ENCODE measurements at regions not wholly inside any gene's neighbourhood (a gene's known extent, or its start where the extent isn't known, plus 50 kb on each side); places are given as distances from the start of the nearest gene placed in this dataset.

GRCh38 chr1:59008599-59009347 lies 224.9 kb upstream of the JUN start:
- DNase-seq (no peak), ATAC-seq (no peak)
- H3K9me3 Mint-ChIP-seq = no peaks in the 10 kb centered on the region
- H3K4me3 Mint-ChIP-seq = peak overlapping the region in 1 of 10 donors; percentile 16
- no peaks in the 10 kb centered on the region for H3K36me3 Mint-ChIP-seq
- peak overlapping the region in 2 of 10 donors; percentile 54 to 78 for H3K27ac Mint-ChIP-seq
- POLR2A ChIA-PET = no interaction called here
- H3K27me3 Mint-ChIP-seq = peaks cover 0 to 2% (median 0%) of the 10 kb centered on the region in 5 donors
- H3K4me1 Mint-ChIP-seq = peaks cover 11 to 81% (median 28%) of the 10 kb centered on the region in 4 donors

DNA sequence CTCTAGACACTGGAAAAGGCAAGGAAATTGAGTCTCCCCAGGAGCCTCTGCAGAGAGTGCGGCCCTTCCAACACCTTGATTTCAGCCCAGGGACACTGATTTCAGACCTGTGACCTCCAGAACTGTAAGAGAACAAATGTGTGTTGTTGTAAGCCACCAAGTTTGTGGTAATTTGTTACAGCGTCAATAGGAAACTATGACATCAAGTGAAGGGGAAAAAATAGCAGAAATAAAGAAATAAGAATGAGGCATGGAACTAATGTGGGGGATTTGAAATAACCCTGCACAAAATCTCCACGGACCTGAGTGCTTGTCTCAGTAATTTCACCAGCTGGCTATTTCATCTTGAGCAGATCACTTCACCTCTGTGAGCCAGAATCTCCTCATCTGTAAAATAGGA lies 227.8 kb upstream of the JUN start:
- H3K36me3 Mint-ChIP-seq = no peaks in the 10 kb centered on the region
- ATAC-seq (no peak), DNase-seq (no peak)
- peaks cover 4 to 67% (median 11%) of the 10 kb centered on the region in 4 donors for H3K4me1 Mint-ChIP-seq
- POLR2A ChIA-PET = no interaction called here
- H3K27me3 Mint-ChIP-seq = peaks cover 0 to 2% (median 0%) of the 10 kb centered on the region in 5 donors
- H3K4me3 Mint-ChIP-seq = no peak overlapping the region
- no peaks in the 10 kb centered on the region for H3K9me3 Mint-ChIP-seq
- H3K27ac Mint-ChIP-seq = peak overlapping the region in 1 of 10 donors; percentile 27

DNA sequence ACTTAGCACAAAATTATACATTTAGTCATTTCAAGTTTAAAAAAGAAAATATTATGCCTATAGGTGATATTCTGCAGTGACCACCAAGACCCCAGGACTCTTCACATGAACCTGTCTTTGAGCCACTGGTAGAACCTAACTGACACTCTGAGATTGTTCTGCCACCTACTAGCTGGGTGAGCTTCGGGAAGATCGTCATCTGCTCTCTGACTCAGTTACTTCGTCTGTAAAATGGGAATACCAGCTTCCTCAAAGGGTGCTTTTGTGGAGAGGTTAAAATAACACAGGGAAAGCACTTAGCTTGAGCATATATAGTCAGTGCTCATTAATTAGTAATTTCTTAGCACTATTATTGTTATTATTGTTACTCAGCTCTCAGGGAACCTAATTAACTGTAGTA lies 228.5 kb upstream of the JUN start:
- no peaks in the 10 kb centered on the region for H3K36me3 Mint-ChIP-seq
- H3K27me3 Mint-ChIP-seq = peaks cover 0 to 2% (median 0%) of the 10 kb centered on the region in 5 donors
- DNase-seq = no peak
- POLR2A ChIA-PET = interaction anchor here (1.1 kb wide), 1 partner anchor 207 kb away, joined by 3 read pairs; no protein-coding TSS in a partner anchor
- no peak overlapping the region for H3K27ac Mint-ChIP-seq
- H3K4me3 Mint-ChIP-seq = no peak overlapping the region
- H3K4me1 Mint-ChIP-seq = peaks cover 1 to 60% (median 5%) of the 10 kb centered on the region in 4 donors
- ATAC-seq = no peak
- H3K9me3 Mint-ChIP-seq = no peaks in the 10 kb centered on the region

- Mint-ChIP-seq H3K9me3 (peaks cover 0 to 2% (median 0%) of the 10 kb centered on the region in 9 donors), H3K36me3 (peaks cover 0 to 2% (median 0%) of the 10 kb centered on the region in 3 donors), H3K4me1 (peaks cover 0 to 52% (median 5%) of the 10 kb centered on the region in 4 donors), H3K27ac (peak overlapping the region in 1 of 10 donors; percentile 41), H3K4me3 (no peak overlapping the region), H3K27me3 (peaks cover 0 to 2% (median 0%) of the 10 kb centered on the region in 5 donors)
- peak in 1 of 10 donors; percentile 19 for DNase-seq
- ATAC-seq = no peak
- POLR2A ChIA-PET = interaction anchor here (1.1 kb wide), 1 partner anchor 208 kb away, joined by 3 read pairs; no protein-coding TSS in a partner anchor
Observed at GRCh38 chr1:59013276-59013927, 229.6 kb upstream of the JUN start.

GRCh38 chr1:59013928-59014279 lies 230.1 kb upstream of the JUN start:
- no peak for ATAC-seq
- peaks cover 2 to 51% (median 7%) of the 10 kb centered on the region in 4 donors for H3K4me1 Mint-ChIP-seq

GRCh38 chr1:59014827-59015226 lies 231.0 kb upstream of the JUN start:
- Mint-ChIP-seq H3K27me3 (no peaks in the 10 kb centered on the region), H3K4me3 (peak overlapping the region in 1 of 10 donors; percentile 36), H3K27ac (peak overlapping the region in 2 of 10 donors; percentile 0 to 68), H3K9me3 (peaks cover 0 to 2% (median 0%) of the 10 kb centered on the region in 9 donors), H3K36me3 (peaks cover 0 to 6% (median under 1%) of the 10 kb centered on the region in 3 donors), H3K4me1 (peaks cover 5 to 50% (median 13%) of the 10 kb centered on the region in 4 donors)
- ATAC-seq (no peak), DNase-seq (no peak)
- POLR2A ChIA-PET = no interaction called here

More at GRCh38 chr1:59013928-59014279, 230.1 kb upstream of the JUN start:
- Mint-ChIP-seq H3K4me3 (no peak overlapping the region), H3K9me3 (peaks cover 0 to 2% (median 0%) of the 10 kb centered on the region in 9 donors), H3K36me3 (peaks cover 0 to 4% (median 0%) of the 10 kb centered on the region in 3 donors), H3K27me3 (peaks cover 0 to 2% (median 0%) of the 10 kb centered on the region in 5 donors), H3K27ac (no peak overlapping the region)
- no peak for DNase-seq
- POLR2A ChIA-PET = no interaction called here

DNA sequence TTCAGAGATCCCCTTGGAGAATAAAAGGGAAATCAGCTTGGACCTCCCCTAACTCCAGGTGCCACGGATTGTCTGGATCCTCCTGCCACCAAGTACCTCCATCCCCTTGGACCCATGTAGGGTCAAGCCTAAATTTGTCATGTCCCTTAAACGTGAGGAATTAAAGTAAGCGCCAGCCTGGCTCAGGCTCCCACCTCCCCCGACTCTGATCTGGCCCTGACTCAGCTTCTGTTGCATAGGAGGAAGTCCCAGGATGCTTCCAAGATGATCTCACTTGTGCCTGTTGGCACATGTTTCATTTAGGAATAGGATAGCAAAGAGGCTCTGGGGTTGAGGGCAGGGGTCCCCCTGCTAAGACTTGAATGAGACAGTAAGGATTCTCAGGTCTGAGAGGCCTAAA lies 231.9 kb upstream of the JUN start:
- H3K27me3 Mint-ChIP-seq = no peaks in the 10 kb centered on the region
- peaks cover 0 to 9% (median 3%) of the 10 kb centered on the region in 3 donors for H3K36me3 Mint-ChIP-seq
- no peak for ATAC-seq
- H3K4me3 Mint-ChIP-seq = no peak overlapping the region
- H3K9me3 Mint-ChIP-seq = peaks cover 0 to 2% (median 0%) of the 10 kb centered on the region in 9 donors
- DNase-seq = no peak
- POLR2A ChIA-PET = no interaction called here
- H3K4me1 Mint-ChIP-seq = peaks cover 12 to 59% (median 22%) of the 10 kb centered on the region in 4 donors
- no peak overlapping the region for H3K27ac Mint-ChIP-seq

GRCh38 chr1:59016390-59016789 lies 232.5 kb upstream of the JUN start:
- H3K27ac Mint-ChIP-seq = peak overlapping the region in 2 of 10 donors; percentile 53 to 54
- H3K36me3 Mint-ChIP-seq = peaks cover 0 to 9% (median 3%) of the 10 kb centered on the region in 3 donors
- no peak overlapping the region for H3K4me3 Mint-ChIP-seq
- peaks cover 0 to 2% (median 0%) of the 10 kb centered on the region in 9 donors for H3K9me3 Mint-ChIP-seq
- H3K4me1 Mint-ChIP-seq = peaks cover 14 to 64% (median 26%) of the 10 kb centered on the region in 4 donors
- no peaks in the 10 kb centered on the region for H3K27me3 Mint-ChIP-seq
- no peak for DNase-seq
- ATAC-seq = no peak
- POLR2A ChIA-PET = no interaction called here

DNA sequence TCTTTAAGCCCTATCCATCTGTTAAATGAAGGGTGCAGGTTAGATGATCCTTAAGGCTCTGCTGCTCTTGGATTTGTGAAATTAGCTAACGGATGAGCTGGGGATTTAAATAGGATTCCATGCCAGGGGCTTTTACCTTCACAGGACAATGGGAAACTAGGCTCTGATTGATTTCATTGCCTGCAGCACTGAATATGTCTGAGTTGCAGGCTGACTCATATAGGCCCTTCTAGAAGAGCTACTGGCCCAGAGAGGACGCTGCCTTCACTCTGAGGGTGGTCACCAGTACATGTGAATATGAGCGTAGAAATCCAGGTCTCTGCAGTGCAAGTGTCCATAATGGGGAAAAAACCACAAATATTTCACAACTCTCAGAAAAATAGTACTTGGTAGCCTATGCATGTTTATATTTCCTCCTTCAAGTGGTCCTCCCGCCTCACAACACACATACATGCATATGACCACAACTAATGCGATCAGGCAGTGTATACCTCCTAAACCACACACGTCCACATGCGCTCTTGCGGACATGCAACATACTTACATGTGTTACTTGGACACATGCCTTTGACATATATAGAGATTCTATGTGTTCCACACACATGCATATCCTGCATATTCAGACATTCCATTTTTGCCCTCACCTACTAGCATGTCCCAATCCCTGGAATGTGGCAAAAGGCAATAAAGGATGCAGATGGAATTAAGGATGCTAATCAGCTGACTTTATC lies 233.8 kb upstream of the JUN start:
- no peak for ATAC-seq
- Mint-ChIP-seq H3K27ac (peak overlapping the region in 1 of 10 donors; percentile 96), H3K4me1 (peaks cover 14 to 58% (median 26%) of the 10 kb centered on the region in 4 donors), H3K27me3 (no peaks in the 10 kb centered on the region), H3K9me3 (peaks cover 0 to 2% (median 0%) of the 10 kb centered on the region in 9 donors), H3K36me3 (peaks cover 0 to 9% (median 3%) of the 10 kb centered on the region in 3 donors), H3K4me3 (no peak overlapping the region)
- POLR2A ChIA-PET = no interaction called here
- DNase-seq = no peak

GRCh38 chr1:59018446-59018845 lies 234.6 kb upstream of the JUN start:
- DNase-seq = no peak
- Mint-ChIP-seq H3K36me3 (peaks cover 0 to 9% (median 3%) of the 10 kb centered on the region in 3 donors), H3K27me3 (no peaks in the 10 kb centered on the region), H3K4me1 (peaks cover 16 to 50% (median 26%) of the 10 kb centered on the region in 4 donors), H3K4me3 (peak overlapping the region in 4 of 10 donors; percentile 21 to 62 (median 32)), H3K9me3 (peaks cover 0 to 2% (median 0%) of the 10 kb centered on the region in 9 donors), H3K27ac (peak overlapping the region in 5 of 10 donors; percentile 5 to 96 (median 46))
- no peak for ATAC-seq
- POLR2A ChIA-PET = no interaction called here

DNA sequence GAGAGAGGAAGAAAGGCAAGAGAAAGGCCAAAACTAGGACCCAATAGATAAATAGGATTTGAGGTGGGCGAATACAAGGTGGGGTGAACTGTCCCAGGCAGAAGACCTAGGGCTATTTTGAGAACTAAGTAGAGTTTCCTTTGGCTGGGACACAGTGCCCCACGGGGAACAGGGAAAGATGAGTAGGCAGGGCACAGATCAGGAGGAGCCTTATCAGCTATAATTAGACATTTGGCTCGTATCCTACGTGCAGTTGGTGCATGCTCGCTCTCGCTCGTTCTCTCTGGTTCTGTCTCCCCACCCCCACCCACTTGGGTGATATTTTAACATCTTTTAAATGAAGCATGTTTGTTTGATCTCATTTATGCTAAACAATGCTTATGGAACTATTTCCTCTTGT lies 235.0 kb upstream of the JUN start:
- peak overlapping the region in 6 of 10 donors; percentile 21 to 84 (median 48) for H3K4me3 Mint-ChIP-seq
- peaks cover 0 to 2% (median 0%) of the 10 kb centered on the region in 9 donors for H3K9me3 Mint-ChIP-seq
- H3K27ac Mint-ChIP-seq = peak overlapping the region in 6 of 10 donors; percentile 5 to 97 (median 94)
- H3K4me1 Mint-ChIP-seq = peaks cover 16 to 46% (median 26%) of the 10 kb centered on the region in 4 donors
- ATAC-seq (no peak), DNase-seq (no peak)
- no peaks in the 10 kb centered on the region for H3K27me3 Mint-ChIP-seq
- POLR2A ChIA-PET = no interaction called here
- H3K36me3 Mint-ChIP-seq = peaks cover 0 to 9% (median 3%) of the 10 kb centered on the region in 3 donors

All from naive thymus-derived CD8-positive, alpha-beta T cell (primary cell).